H9 (cell line): ENCODE measurements at regions not wholly inside any gene's neighbourhood (a gene's known extent, or its start where the extent isn't known, plus 50 kb on each side); places are given as distances from the start of the nearest gene placed in this dataset.

Experiments
- DNase-seq: peaks from one replicate; pipeline ENCODE4 v3.0.0-alpha.2; 2017
- H2AFZ ChIP-seq: one replicate; pipeline ENCODE4 v1.6.1; 2013; ENCODE audit warnings: mild to moderate bottlenecking, low read length, control low read depth, moderate library complexity
- H2AK5ac ChIP-seq: 2 replicates; pipeline ENCODE4 v1.6.1; 2013; ENCODE audit warnings: low read length, control low read depth, mixed read lengths; ENCODE audit not compliant: insufficient read length
- H2BK120ac ChIP-seq: one replicate; pipeline ENCODE4 v1.6.1; 2013; ENCODE audit warnings: low read depth, mild to moderate bottlenecking, low read length, control low read depth, inconsistent platforms; ENCODE audit not compliant: poor library complexity, severe bottlenecking
- H2BK12ac ChIP-seq: 2 replicates; pipeline ENCODE4 v1.6.1; 2013; ENCODE audit warnings: low read length, control low read depth, mixed read lengths, low read depth; ENCODE audit not compliant: insufficient read length
- H2BK15ac ChIP-seq: 2 replicates; pipeline ENCODE4 v1.6.1; 2013; ENCODE audit warnings: low read depth, low read length, control low read depth
- H2BK20ac ChIP-seq: one replicate; pipeline ENCODE4 v1.6.1; 2013; ENCODE audit warnings: low read depth, mild to moderate bottlenecking, low read length, control low read depth, inconsistent platforms; ENCODE audit not compliant: poor library complexity, severe bottlenecking
- H2BK5ac ChIP-seq: 2 replicates; pipeline ENCODE4 v1.6.1; 2013; ENCODE audit warnings: low read length, control low read depth, mixed read lengths; ENCODE audit not compliant: insufficient read length
- H3K14ac ChIP-seq: 2 replicates; pipeline ENCODE4 v1.6.1; 2013; ENCODE audit warnings: low read length, control low read depth; ENCODE audit not compliant: insufficient read depth
- H3K18ac ChIP-seq: 2 replicates; pipeline ENCODE4 v1.6.1; 2013; ENCODE audit warnings: low read depth, mild to moderate bottlenecking, mixed read lengths, low read length, control low read depth; ENCODE audit not compliant: insufficient read length
- H3K23ac ChIP-seq: 2 replicates; pipeline ENCODE4 v1.6.1; 2013; ENCODE audit warnings: low read length, control low read depth, mixed read lengths, low read depth; ENCODE audit not compliant: insufficient read length
- H3K23me2 ChIP-seq: 2 replicates; pipeline ENCODE4 v1.6.1; 2013; ENCODE audit warnings: low read depth, mild to moderate bottlenecking, mixed read lengths, low read length, control low read depth; ENCODE audit not compliant: insufficient read length, poor library complexity, severe bottlenecking
- H3K27ac ChIP-seq: 2 replicates; pipeline ENCODE4 v1.5.1; 2013; ENCODE audit warnings: low read length, control low read depth, mixed read lengths, low read depth; ENCODE audit not compliant: insufficient read length
- H3K27me3 ChIP-seq: 2 replicates; pipeline ENCODE4 v1.6.1; 2013; ENCODE audit warnings: low read length, control low read depth, inconsistent platforms; ENCODE audit not compliant: insufficient read depth
- H3K4ac ChIP-seq: 2 replicates; pipeline ENCODE4 v1.6.1; 2013; ENCODE audit warnings: low read depth, mild to moderate bottlenecking, control low read depth, inconsistent platforms, low read length, moderate library complexity
- H3K4me1 ChIP-seq: 2 replicates; pipeline ENCODE4 v1.6.1; 2013; ENCODE audit warnings: low read length, control low read depth, inconsistent platforms; ENCODE audit not compliant: insufficient read depth
- H3K4me2 ChIP-seq: 2 replicates; pipeline ENCODE4 v1.6.1; 2013; ENCODE audit warnings: low read length, control low read depth, mixed read lengths; ENCODE audit not compliant: insufficient read length, insufficient read depth
- H3K56ac ChIP-seq: 2 replicates; pipeline ENCODE4 v1.6.1; 2013; ENCODE audit warnings: low read depth, mild to moderate bottlenecking, mixed read lengths, low read length, control low read depth; ENCODE audit not compliant: insufficient read length
- H3K79me1 ChIP-seq: 2 replicates; pipeline ENCODE4 v1.6.1; 2013; ENCODE audit warnings: low read depth, mild to moderate bottlenecking, moderate library complexity, low read length, control low read depth, inconsistent platforms; ENCODE audit not compliant: insufficient read depth, poor library complexity, severe bottlenecking
- H3K79me2 ChIP-seq: 2 replicates; pipeline ENCODE4 v1.6.1; 2013; ENCODE audit warnings: low read length, control low read depth, inconsistent platforms; ENCODE audit not compliant: insufficient read depth
- H3K9ac ChIP-seq: 2 replicates; pipeline ENCODE4 v1.6.1; 2013; ENCODE audit warnings: low read length, control low read depth, mixed read lengths; ENCODE audit not compliant: insufficient read length; ENCODE audit errors: extremely low read depth
- H3K9me3 ChIP-seq: one replicate; pipeline ENCODE4 v1.6.1; 2013; ENCODE audit warnings: low read depth, low read length, inconsistent platforms; ENCODE audit not compliant: control insufficient read depth
- H3T11ph ChIP-seq: one replicate; pipeline ENCODE4 v1.6.1; 2013; ENCODE audit warnings: mild to moderate bottlenecking, low read length, control low read depth, inconsistent platforms
- H4K20me1 ChIP-seq: one replicate; pipeline ENCODE4 v1.6.1; 2013; ENCODE audit not compliant: control insufficient read depth, insufficient read length, insufficient read depth
- H4K5ac ChIP-seq: 2 replicates; pipeline ENCODE4 v1.6.1; 2013; ENCODE audit warnings: low read depth, mild to moderate bottlenecking, mixed read lengths, low read length, control low read depth; ENCODE audit not compliant: insufficient read length
- H4K8ac ChIP-seq: replicated peaks from 2 replicates; pipeline ENCODE4 v1.6.1; 2013; ENCODE audit warnings: low read length, control low read depth, mixed read lengths, low read depth; ENCODE audit not compliant: insufficient read length
- H4K91ac ChIP-seq: 2 replicates; pipeline ENCODE4 v1.6.1; 2013; ENCODE audit warnings: low read depth, mild to moderate bottlenecking, moderate library complexity, mixed read lengths, low read length, control low read depth; ENCODE audit not compliant: insufficient read length
- H3K27ac Mint-ChIP-seq, 3 experiments: 2 replicates in 2 of 3; 3 replicates in 1 of 3; pipeline ENCODE4 v1.8.0; 2020 to 2021; ENCODE audit warnings: mixed read lengths in 3 of 3, mild to moderate bottlenecking in 1 of 3, moderate library complexity in 1 of 3
- H3K27me3 Mint-ChIP-seq: 2 replicates; pipeline ENCODE4 v1.8.0; 2021; ENCODE audit warnings: low read depth, mild to moderate bottlenecking, moderate library complexity, mixed read lengths
- H3K36me3 Mint-ChIP-seq, 3 experiments: 2 replicates in 2 of 3; 3 replicates in 1 of 3; pipeline ENCODE4 v1.8.0; 2020 to 2021; ENCODE audit warnings: low read depth in 3 of 3, mixed read lengths in 3 of 3; ENCODE audit not compliant: insufficient read depth in 1 of 3
- H3K4me1 Mint-ChIP-seq, 2 experiments: 2 replicates each; pipeline ENCODE4 v1.8.0; 2020; ENCODE audit warnings: mixed read lengths in 2 of 2
- H3K4me3 Mint-ChIP-seq, 2 experiments: 2 replicates in 1 of 2; 3 replicates in 1 of 2; pipeline ENCODE4 v1.8.0; 2020 to 2021; ENCODE audit warnings: mild to moderate bottlenecking in 2 of 2, mixed read lengths in 2 of 2, moderate library complexity in 1 of 2
- H3K9me3 Mint-ChIP-seq, 2 experiments: 2 replicates in 1 of 2; 3 replicates in 1 of 2; pipeline ENCODE4 v1.8.0; 2020; ENCODE audit warnings: mild to moderate bottlenecking in 2 of 2, mixed read lengths in 2 of 2, moderate library complexity in 1 of 2
- CTCF ChIP-seq: fragments of 200-600 bp; sonication (generic); conservative IDR thresholded peaks from 3 replicates; pipeline ENCODE4 v1.8.0; 2021; ENCODE audit warnings: antibody characterized with exemption, mild to moderate bottlenecking
- WGBS: extraction: QIAGEN DNeasy Blood & Tissue Kit; methylation state at CpG from one replicate; pipeline ENCODE4 v1.1.7; 2013; ENCODE audit warnings: missing lambda C conversion rate, low lambda C conversion rate, mixed read lengths; ENCODE audit not compliant: insufficient read length; ENCODE audit errors: extremely low coverage; 5-methylcytosine and 5-hydroxymethylcytosine counted together

- WGBS, result no CpG with 5 or more reads among the region's 8 CpGs
- no peak overlapping the region for H4K5ac ChIP-seq
- Mint-ChIP-seq H3K27ac (no peak overlapping the region), H3K9me3 (no peaks in the 10 kb centered on the region), H3K4me3 (no peak overlapping the region), H3K36me3 (no peaks in the 10 kb centered on the region; a peak in 1 of 7 replicates), H3K4me1 (peaks cover 11% of the 10 kb centered on the region in 2 experiments), H3K27me3 (peaks cover 75% of the 10 kb centered on the region)
- H2AK5ac ChIP-seq, result no peak overlapping the region
- H3K4me1 ChIP-seq, result no peaks in the 10 kb centered on the region
- H3K27ac ChIP-seq, result no peak overlapping the region
- no peak for TF ChIP-seq CTCF
- no peak overlapping the region for H3K18ac ChIP-seq
- H4K91ac ChIP-seq, result no peak overlapping the region
- DNase-seq, result no peak
- no peak overlapping the region for H3K9ac ChIP-seq
- H2BK12ac ChIP-seq, result no peak overlapping the region
- H2BK5ac ChIP-seq, result no peak overlapping the region
- no peak overlapping the region; the same call in 1 of the 2 replicates for H3K14ac ChIP-seq
- no peak overlapping the region for H3K4ac ChIP-seq
- H3K79me2 ChIP-seq, result no peaks in the 10 kb centered on the region
- H2AFZ ChIP-seq, result no peak overlapping the region
- H2BK15ac ChIP-seq, result no peak overlapping the region
- H3K23ac ChIP-seq, result no peak overlapping the region
- no peaks in the 10 kb centered on the region for H3K23me2 ChIP-seq
- H3K56ac ChIP-seq, result no peak overlapping the region
- H3T11ph ChIP-seq, result no peak overlapping the region
- no peaks in the 10 kb centered on the region for H3K79me1 ChIP-seq
- H4K8ac ChIP-seq, result no peak overlapping the region
- no peaks in the 10 kb centered on the region for H3K9me3 ChIP-seq
- no peaks in the 10 kb centered on the region for H4K20me1 ChIP-seq
- no peaks in the 10 kb centered on the region; the same call in 1 of the 2 replicates for H3K27me3 ChIP-seq
- H2BK20ac ChIP-seq, result no peak overlapping the region
- H2BK120ac ChIP-seq, result no peak overlapping the region
- no peak overlapping the region for H3K4me2 ChIP-seq
Measured at GRCh38 chr20:61115364-61116065, 136.5 kb upstream of the CDH4 start.
